ENCODE measurements at regions not wholly inside any gene's neighbourhood (a gene's known extent, or its start where the extent isn't known, plus 50 kb on each side); places are given as distances from the start of the nearest gene placed in this dataset.

DNA sequence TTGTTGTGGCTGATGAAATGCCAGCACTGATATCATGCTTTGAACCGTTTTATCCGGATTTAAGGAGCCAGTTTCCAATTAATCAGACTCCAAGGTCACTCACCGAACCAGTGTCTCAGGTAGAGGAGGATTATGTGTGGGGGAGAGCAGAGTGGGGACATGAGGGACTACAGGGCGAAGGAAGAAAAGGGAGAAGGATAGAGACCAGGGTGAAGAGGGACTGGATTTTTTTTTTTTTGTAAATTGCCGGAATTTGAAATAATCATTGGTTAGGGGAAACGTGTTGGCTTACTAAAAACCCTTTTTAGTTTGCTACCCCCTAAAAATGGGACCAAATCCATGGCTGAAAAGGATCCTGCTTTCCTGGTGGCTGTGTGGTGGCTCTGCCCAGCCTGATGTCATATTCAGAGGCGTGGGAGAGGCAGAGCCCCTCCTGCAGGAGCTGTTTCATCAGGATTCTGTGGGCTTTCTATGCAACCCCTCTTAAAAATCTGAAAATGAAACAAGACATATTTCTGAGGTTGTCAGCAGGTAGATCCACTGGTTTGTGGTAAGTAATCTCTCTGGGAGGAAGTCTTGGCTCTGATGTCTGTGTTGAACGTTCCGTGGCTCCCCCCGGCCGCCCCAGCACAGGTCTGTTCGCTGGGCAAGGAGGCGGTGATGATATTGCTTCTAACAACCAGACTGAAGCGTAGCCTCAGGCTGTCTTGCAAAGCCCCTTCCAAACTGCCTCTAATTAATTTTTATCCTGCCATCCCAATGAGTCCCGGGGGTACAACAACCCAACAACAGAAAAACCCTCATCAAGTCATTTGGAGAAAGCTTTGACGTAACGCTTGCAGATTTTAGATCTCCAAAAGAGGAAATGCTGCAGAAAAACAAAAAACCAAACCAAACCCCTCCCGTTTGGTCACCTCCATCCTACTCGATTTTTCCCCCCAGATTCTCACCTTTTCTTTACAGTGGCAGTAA, 143.0 kb upstream of the ZFHX3 start:
- Histone ChIP-seq H3K4me3 (ENCODE audit: insufficient read depth, low read depth, low read length) (no peak overlapping the region), H3K27me3 (ENCODE audit: control insufficient read depth, insufficient read depth, low read length) (peaks cover 3% of the 10 kb centered on the region; the same call in 1 of the 2 replicates), H3K36me3 (replicated peaks; ENCODE audit: control insufficient read depth, insufficient read depth, low read length) (no peaks in the 10 kb centered on the region)
- DNase-seq = no peak

DNA sequence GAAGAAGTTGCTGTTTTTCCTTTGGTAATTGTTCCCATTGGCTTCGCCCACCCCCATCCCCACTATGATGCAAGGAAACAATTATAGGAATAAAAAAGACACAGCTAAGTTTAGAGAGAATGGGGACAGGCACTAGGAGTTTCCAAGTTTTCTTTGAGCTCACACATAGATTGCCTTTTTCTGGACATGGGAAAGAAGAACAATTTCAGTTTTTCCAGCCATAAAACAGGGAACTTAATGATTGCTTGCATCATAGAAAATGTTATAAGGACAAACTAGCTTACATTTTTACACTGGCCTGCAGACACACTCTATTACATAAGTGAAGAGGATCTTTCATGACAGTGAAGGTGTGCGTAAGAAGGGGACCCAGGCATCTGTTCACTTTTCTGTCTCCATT, 142.3 kb upstream of the ZFHX3 start:
- no peak for DNase-seq
- Histone ChIP-seq H3K27me3 (ENCODE audit: control insufficient read depth, insufficient read depth, low read length) (peaks cover 3% of the 10 kb centered on the region; the same call in 1 of the 2 replicates), H3K36me3 (replicated peaks; ENCODE audit: control insufficient read depth, insufficient read depth, low read length) (no peaks in the 10 kb centered on the region), H3K4me3 (ENCODE audit: insufficient read depth, low read depth, low read length) (no peak overlapping the region)

DNA sequence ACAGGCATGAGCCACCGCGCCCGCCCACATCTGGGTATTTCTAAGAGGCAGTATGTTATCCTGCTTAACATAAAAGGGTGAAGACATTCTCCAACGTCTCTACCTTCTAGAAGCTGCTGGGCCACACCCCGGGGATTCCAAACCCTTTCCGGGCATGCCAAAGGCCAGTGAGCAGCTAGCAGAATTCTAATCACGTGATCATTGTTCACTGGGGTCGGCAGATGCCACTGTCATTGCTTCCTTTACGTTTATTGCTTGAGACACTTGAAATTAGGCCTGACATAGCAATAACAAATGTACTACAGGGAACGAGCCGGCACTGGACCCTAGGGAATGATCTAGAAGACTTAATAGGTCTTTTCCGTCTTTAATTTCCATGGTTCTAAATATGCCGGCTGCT, 141.2 kb upstream of the ZFHX3 start:
- Histone ChIP-seq H3K27me3 (ENCODE audit: control insufficient read depth, insufficient read depth, low read length) (peaks cover 3% of the 10 kb centered on the region; the same call in 1 of the 2 replicates), H3K4me3 (ENCODE audit: insufficient read depth, low read depth, low read length) (no peak overlapping the region), H3K36me3 (replicated peaks; ENCODE audit: control insufficient read depth, insufficient read depth, low read length) (no peaks in the 10 kb centered on the region)
- no peak for DNase-seq

DNA sequence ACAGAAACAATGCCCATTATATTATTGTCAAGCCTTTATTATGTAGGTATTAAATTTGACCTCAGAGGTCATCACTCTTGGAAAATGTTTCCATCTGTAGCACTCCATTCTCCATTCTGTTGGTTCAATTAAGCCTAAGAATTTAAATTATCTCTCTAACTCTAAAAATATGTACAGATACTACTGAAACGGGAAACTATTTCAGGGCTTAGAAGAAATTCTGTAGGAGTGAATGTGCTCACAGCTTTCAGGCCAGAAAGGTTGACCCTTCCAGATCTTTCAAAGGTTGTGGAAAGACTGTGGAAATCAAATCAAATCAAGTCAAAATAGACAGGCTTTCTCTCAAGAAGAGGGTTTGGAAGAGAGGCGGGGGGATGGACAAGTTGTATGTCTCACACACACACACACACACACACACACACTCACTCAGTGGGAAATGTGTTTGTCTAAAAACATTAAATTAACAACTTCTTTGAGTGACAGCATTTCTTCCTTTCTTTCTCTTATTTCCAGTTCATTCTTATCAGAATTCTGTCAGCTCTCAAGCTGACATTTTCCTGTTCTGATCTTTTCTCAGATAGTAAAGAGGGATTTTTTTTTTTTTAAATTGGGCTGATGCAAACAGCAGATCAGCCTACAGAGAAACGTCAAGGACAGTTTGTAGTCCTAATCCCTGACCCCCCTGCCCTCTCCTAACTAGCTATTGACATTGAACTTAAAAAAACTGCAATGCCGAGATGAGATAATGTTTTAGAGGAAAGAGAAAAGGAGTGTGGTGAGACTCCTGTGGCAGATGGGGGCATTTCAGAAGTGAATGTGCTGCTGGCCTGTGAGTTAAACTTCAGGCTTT, 139.0 kb upstream of the ZFHX3 start:
- no peak for DNase-seq
- H3K27me3 ChIP-seq (ENCODE audit: control insufficient read depth, insufficient read depth, low read length) = peaks cover 2% of the 10 kb centered on the region; the same call in 1 of the 2 replicates
- H3K36me3 ChIP-seq (replicated peaks; ENCODE audit: control insufficient read depth, insufficient read depth, low read length) = no peaks in the 10 kb centered on the region
- H3K4me3 ChIP-seq (ENCODE audit: insufficient read depth, low read depth, low read length) = no peak overlapping the region

DNA sequence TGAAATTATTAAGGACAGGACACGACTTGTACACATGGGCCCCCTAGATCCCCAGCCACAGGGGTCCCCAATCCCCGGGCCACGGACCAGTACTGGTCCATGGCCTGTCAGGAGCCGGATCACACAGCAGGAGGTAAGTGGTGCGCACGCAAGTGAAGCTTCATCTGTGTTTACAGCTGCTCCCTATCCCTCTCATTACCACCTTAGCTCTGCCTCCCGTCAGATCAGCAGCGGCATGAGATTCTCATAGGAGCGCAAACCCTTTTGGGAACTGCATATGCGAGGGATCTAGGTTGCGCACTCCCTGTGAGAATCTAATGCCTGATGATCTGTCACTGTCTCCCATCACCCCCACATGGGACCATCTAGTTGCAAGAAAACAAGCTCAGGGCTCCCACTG, 137.8 kb upstream of the ZFHX3 start:
- H3K36me3 ChIP-seq (replicated peaks; ENCODE audit: control insufficient read depth, insufficient read depth, low read length) = no peaks in the 10 kb centered on the region
- no peaks in the 10 kb centered on the region for H3K27me3 ChIP-seq (ENCODE audit: control insufficient read depth, insufficient read depth, low read length)
- H3K4me3 ChIP-seq (ENCODE audit: insufficient read depth, low read depth, low read length) = no peak overlapping the region
- no peak for DNase-seq

DNA sequence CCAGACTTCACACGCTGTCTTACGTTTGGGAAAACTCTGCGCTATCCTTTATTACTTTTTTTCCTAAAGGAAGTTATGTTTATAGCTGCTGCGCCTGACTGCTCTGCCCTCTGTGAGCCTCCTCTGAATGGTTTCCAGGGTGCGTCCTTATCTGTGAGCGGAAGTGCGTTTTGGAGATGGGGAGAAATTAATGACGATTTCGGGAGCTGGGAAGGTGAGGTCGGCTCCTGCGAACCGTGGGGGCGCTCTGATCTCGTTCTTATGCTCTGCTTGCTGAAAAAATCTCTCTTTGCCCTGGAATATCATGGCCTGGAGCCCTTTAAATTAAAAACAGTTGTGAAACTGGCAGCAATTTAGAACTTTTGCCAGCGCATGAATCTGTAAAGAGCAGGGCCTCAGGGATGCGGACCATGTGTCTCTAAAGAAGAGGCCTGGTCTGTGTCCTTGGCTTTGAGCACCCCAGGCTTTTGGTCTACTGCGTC, 135.7 kb upstream of the ZFHX3 start:
- Histone ChIP-seq H3K27me3 (ENCODE audit: control insufficient read depth, insufficient read depth, low read length) (no peaks in the 10 kb centered on the region), H3K4me3 (ENCODE audit: insufficient read depth, low read depth, low read length) (no peak overlapping the region), H3K36me3 (replicated peaks; ENCODE audit: control insufficient read depth, insufficient read depth, low read length) (no peaks in the 10 kb centered on the region)
- peak; percentile 30 for DNase-seq

DNA sequence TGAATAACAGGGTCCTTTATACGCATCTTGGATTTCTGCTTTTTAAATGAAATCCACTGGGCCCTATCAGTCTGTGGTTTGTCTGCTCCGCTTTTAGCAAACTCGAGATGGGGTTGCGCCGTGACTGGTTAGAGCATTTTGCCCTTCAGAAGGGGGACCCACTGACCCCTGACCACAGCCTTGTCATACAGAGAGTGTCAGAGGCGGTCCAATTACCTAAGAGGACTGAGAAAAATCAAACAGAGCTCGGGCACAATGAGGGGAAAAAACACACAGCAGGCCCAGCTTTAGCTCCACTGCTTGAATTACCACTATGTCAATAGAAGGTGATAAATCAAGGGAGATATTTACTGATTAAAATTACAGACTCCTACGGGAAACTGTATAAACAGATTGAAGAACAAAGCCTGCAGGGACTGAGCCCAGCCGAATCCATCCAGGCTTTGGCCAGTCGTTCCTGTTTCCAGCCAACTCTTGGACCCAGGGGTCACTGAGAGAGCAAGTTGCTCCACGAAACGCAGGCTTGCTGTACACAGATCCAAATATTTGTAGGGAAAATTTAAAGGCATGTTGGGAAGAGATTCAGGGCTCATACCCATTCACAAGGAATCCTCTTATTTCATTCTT, 131.9 kb upstream of the ZFHX3 start:
- DNase-seq = no peak
- Histone ChIP-seq H3K36me3 (replicated peaks; ENCODE audit: control insufficient read depth, insufficient read depth, low read length) (no peaks in the 10 kb centered on the region), H3K4me3 (ENCODE audit: insufficient read depth, low read depth, low read length) (no peak overlapping the region), H3K27me3 (ENCODE audit: control insufficient read depth, insufficient read depth, low read length) (peaks cover 2% of the 10 kb centered on the region; the same call in 1 of the 2 replicates)

DNA sequence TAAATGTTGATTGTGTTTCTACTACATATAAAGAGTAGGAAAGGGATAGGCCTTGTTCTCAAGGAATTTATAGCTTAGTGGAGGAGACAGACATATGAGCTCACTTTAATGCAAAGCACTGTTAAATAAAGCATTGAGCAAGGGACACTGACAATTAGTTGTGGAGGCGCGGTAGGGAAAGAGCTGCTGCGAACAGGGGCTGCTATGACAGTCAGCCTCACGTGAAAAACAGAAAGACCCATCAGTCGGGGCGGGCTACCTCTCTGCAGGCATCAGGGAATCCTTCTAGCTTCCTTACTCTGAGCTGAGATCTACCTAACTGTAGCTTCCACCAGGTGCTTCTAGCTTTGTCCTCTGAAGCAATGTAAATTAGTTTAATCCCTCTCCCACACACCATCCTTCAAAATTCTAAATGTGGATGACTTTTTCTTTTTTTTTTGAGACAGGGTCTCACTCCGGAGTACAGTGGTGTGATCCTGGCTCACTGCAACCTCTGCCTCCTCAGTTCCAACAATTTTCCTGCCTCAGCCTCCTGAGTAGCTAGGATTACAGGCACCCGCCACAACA, 129.9 kb upstream of the ZFHX3 start:
- H3K27me3 ChIP-seq (ENCODE audit: control insufficient read depth, insufficient read depth, low read length) = peaks cover 4% of the 10 kb centered on the region
- no peak for DNase-seq
- H3K36me3 ChIP-seq (replicated peaks; ENCODE audit: control insufficient read depth, insufficient read depth, low read length) = no peaks in the 10 kb centered on the region
- no peak overlapping the region for H3K4me3 ChIP-seq (ENCODE audit: insufficient read depth, low read depth, low read length)

DNA sequence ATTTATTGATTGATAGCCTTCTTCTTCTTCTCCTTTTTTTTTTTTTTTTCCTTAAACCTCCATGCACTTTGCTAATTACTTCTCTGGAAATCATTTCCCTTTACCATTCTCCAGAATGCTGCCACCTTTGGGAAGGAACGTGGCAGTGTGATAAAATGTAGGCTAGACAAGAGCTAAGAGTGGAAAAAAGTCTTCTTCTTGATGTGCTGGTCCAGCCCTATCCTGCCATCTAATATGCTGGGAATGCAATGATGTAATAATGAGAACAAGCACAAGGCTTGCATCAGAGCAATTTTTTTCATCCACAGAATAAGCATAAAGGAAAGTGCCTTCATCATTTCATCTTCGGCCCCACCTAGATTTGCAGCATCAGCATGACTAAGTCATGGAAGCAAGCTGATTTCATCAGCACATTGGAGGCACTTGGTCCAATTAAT, 128.7 kb upstream of the ZFHX3 start:
- peak; percentile 20 for DNase-seq
- H3K4me3 ChIP-seq (ENCODE audit: insufficient read depth, low read depth, low read length) = no peak overlapping the region
- peaks cover 4% of the 10 kb centered on the region for H3K27me3 ChIP-seq (ENCODE audit: control insufficient read depth, insufficient read depth, low read length)
- H3K36me3 ChIP-seq (replicated peaks; ENCODE audit: control insufficient read depth, insufficient read depth, low read length) = no peaks in the 10 kb centered on the region

DNA sequence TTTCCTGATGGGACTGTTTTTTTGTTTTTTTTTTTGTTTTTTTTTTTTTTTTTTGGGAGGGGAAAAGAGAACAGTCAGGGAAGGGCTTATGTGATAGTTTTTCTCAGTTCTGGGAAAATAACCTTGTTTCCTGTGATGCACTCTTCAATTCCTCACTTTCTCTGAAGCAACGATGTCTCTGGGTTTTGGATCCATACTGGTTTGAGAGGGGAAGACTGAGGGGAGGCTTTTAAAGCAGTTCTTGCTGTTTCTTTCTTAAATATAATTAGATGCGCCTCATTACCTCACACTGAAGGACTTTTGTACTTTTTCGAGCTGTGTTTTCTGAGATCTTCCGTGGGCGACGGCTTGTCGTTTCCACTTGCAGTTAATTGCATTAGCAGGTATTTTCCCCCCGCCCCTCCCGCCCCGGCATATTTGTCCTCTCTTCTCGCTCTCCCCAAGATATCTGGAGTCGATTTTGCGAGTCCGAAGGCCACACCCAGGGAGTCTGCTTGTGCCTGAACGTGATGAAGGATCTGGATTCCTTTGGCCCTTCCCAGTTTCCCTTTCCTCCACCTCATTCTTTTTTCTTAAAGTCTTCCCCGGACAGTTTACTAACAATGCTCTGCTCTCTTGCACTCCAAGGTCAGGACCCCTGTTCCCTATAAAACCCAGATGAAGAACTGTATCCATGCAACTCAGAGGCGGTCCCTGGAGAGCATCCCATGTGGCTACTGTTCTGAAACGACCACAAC, 125.2 kb upstream of the ZFHX3 start:
- no peak for DNase-seq
- Histone ChIP-seq H3K4me3 (ENCODE audit: insufficient read depth, low read depth, low read length) (no peak overlapping the region), H3K27me3 (ENCODE audit: control insufficient read depth, insufficient read depth, low read length) (peaks cover 4% of the 10 kb centered on the region), H3K36me3 (replicated peaks; ENCODE audit: control insufficient read depth, insufficient read depth, low read length) (no peaks in the 10 kb centered on the region)

DNA sequence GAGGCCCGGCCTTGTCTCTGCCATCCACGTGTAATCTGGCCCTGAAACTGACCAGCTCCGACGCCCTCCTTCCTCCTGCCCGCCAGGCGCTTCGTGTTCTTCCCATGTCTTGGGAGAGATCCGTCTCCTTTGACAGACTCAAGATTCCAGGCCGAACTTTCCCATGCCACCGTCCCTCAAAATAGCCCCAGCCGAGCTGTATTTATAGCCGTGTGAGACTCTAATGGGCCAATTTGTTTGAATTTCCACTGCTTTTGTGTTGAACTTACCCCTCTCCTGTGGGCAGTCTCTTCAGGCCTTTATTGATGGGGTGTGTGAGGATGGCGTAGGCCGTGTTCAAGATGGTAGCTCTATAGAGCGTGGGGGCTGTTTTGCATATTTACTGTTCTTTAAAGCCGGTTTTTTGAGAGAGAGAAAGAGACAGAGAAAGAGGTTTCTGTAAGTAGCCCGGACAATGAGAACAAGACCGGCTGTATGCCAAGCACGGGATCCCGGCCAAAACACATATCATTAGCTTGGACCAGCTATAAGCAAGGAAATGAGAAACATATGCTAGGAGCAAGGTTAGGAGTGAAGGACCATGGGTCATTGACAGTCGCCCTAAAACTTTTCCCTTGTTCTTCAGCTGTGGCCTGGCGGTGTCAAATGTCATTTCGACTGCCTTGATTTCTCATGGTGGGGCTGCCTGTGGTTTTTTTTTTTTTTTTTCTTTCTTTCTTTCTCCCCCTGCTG, 124.5 kb upstream of the ZFHX3 start:
- H3K27me3 ChIP-seq (ENCODE audit: control insufficient read depth, insufficient read depth, low read length) = peaks cover 4% of the 10 kb centered on the region
- H3K4me3 ChIP-seq (ENCODE audit: insufficient read depth, low read depth, low read length) = no peak overlapping the region
- H3K36me3 ChIP-seq (replicated peaks; ENCODE audit: control insufficient read depth, insufficient read depth, low read length) = no peaks in the 10 kb centered on the region
- peak; percentile 68 for DNase-seq

DNA sequence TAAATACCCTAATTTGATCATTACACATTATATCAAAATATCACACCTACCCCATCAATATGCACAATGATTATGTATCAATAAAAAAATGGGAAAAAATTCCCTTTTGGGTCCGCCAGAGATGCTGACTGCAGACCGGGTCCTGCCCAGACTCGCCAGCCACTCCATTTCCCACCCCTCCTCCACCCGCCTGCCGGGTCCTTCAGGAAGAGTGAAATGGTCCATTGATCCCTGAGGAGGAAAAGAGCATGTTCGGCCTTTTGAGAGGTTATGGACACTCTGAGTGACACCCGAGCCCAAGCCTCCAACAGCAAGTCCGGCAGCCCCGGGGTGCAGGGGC, 123.9 kb upstream of the ZFHX3 start:
- peak; percentile 28 for DNase-seq
- no peak overlapping the region for H3K4me3 ChIP-seq (ENCODE audit: insufficient read depth, low read depth, low read length)
- no peaks in the 10 kb centered on the region for H3K36me3 ChIP-seq (replicated peaks; ENCODE audit: control insufficient read depth, insufficient read depth, low read length)
- peaks cover 4% of the 10 kb centered on the region for H3K27me3 ChIP-seq (ENCODE audit: control insufficient read depth, insufficient read depth, low read length)

DNA sequence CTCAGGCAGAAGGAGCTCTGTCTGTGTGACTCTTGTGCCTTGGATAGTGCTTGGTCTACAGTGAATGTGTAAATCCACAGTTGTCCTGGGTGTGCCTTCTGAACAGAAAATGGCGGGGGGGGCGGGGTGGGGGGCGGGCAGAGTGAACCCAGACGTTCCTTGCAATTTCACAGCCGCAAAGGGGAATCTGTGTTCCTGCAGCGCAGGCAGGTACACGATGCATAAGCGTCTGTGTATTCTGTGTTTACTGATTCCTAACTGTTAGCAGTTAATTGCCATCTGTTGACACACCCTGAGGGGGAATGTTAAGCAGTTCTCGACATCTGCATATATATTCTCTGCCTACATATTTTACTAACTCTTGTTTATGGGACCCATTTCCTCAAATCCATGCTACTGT, 123.5 kb upstream of the ZFHX3 start:
- H3K27me3 ChIP-seq (ENCODE audit: control insufficient read depth, insufficient read depth, low read length) = peaks cover 4% of the 10 kb centered on the region
- H3K36me3 ChIP-seq (replicated peaks; ENCODE audit: control insufficient read depth, insufficient read depth, low read length) = no peaks in the 10 kb centered on the region
- no peak overlapping the region for H3K4me3 ChIP-seq (ENCODE audit: insufficient read depth, low read depth, low read length)
- peak; percentile 29 for DNase-seq

Measured in H7 (cell line).